NCI-H446 (cell line): ENCODE measurements at regions not wholly inside any gene's neighbourhood (a gene's known extent, or its start where the extent isn't known, plus 50 kb on each side); places are given as distances from the start of the nearest gene placed in this dataset.
"Not testable (repeated sequence)": the region's sequence is repeated elsewhere in the genome, so short reads cannot be mapped to it uniquely, and the experiment has no call there.

Source experiments
- DNase-seq, 2 experiments: peaks; one replicate each; lab custom pipeline; 2025; lab: John Stamatoyannopoulos, UW

DNA sequence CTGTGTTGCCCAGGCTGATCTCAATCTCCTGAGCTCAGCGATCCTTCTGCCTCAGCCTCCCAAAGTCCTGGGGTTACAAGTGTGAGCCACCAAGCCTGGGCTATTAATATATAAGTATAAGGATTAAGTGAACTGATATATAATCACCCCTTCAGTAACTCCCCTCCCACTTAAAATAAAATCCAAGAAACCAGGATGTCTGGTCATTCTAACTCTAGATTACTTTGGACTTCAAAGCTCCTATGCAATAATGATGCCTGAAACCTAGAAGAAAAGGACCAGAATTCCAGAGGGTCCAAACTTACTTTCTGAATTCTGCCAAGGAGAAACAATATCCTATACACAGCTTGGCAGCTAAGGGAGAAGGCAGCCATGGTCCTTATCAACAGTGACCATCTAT, 206.8 kb upstream of the ZNF217 start:
- DNase-seq: no peak

DNA sequence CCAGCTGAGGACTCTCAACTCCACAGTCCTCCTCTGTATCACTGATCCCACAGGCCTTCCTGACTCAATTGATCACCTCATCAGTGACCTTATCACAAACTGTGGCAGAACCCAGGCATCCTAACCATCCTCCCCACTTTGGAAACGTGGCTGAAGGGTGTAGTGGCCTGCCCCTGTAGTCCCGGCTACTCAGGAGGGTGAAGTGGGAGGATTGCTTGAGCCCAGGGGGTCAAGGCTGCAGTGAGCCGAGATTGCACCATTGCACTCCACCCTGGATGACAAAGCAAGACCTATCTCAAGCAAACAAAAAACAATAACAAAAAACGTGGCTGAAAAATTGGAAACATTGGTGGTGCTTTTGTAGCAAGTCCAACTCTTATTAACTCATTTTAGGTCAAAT, 203.4 kb upstream of the ZNF217 start:
- no peak for DNase-seq

DNA sequence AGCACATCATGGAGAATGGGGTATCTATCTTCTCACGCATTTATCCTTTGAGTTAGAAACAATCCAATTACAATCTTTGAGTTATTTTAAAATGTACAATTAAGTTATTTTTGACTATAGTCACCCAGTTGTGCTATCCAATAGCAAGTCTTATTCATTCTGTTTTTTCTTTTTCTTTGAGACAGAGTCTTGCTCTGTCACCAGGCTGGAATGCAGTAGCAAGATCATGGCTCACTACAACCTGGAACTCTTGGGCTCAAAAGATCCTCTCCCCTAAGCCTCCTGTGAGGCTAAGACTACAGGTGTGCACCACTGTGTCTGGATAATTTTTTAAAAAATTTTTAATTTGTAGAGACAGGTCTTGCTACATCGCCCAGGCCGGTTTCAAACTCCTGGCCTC, 201.5 kb upstream of the ZNF217 start:
- no peak for DNase-seq

DNA sequence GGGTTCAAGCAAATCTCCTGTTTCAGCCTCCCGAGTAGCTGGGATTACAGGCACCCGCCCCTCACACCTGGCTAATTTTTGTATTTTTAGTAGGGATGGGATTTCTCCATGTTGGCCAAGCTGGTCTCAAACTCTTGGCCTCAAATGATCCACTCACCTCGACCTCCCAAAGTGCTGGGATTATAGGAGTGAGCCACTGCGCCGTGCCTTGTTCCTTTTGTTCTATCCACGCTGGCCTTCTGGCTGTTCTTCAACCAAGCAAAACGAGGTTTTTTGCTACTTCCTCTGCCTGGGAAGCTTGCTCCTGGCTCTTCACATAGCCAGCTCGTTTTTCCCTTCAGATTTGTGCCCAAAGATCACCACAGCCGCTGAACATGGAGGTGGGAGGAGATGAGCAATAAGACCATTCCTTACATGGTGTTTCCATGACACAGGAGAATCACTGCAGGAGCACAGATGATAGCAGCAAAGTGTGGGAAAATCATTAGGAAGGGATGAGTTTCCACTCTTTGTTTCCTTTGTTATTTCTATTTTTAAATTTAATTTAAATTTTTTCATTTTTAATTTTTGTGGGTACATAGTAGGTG, 201.0 kb upstream of the ZNF217 start:
- no peak for DNase-seq

GRCh38 chr20:53793783-53794383, 200.2 kb upstream of the ZNF217 start:
- DNase-seq: no peak

- DNase-seq: no peak
Observed at GRCh38 chr20:53792946-53793536, 199.4 kb upstream of the ZNF217 start.

- no peak for DNase-seq
Observed at GRCh38 chr20:53789989-53790675, 196.5 kb upstream of the ZNF217 start.

DNA sequence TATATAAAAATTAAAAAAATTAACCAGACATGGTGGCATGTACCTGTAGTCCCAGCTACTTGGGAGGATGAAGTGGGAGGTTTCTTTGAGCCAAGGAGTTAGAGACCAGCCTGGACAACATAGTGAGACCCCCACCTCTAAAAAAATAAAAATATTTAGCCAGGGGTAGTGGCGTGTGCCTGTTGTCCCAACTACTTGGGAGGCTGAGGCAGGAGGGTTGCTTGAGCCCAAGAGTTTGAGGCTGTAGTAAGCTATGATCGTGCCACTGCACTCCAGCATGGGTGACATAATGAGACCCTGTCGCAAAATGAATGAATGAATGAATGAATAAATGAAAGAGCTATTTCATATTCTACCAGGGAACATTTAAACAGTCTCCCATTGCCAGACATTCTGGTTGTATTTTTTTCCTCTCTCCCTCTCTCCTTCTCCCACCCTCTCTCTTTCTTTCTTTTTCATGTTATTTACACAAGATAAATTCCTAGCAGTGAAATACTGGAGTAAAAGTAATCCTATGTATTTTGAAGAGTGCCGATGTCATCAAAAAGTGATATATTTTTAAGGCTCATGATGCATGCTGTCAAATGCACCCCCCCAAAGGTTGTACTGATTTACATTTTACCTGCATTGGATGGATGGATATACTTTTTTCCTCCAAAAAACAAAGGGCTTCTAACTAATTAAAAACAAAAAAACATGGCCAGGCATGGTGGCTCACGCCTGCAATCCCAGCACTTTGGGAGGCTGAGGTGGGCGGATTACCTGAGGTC, 194.8 kb upstream of the ZNF217 start:
- DNase-seq: no peak

- not testable (repeated sequence) for DNase-seq
Observed at GRCh38 chr20:53787491-53787931, 193.9 kb upstream of the ZNF217 start.

GRCh38 chr20:53786445-53787267, 193.0 kb upstream of the ZNF217 start:
- no peak for DNase-seq

- DNase-seq: no peak
Observed at GRCh38 chr20:53786071-53786444, 192.4 kb upstream of the ZNF217 start.

DNA sequence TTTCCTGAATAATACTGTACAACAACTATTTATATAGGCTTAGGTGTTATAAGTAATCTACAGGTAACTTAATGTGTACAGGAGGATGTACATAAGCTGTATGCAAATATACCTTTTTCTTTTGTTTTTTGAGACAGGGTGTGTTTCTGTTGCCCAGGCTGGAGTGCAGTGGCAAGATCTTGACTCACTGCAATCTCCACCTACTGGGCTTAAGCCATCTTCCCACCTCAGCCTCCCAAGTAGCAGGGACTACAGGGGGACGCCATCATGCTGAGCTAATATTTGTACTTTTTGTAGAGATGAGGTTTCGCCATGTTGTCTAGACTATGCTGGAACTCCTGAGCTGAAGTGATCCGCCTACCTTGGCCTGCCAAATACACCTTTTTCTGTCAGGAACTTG, 191.7 kb upstream of the ZNF217 start:
- no peak for DNase-seq

- DNase-seq: no peak
Observed at GRCh38 chr20:53783768-53784167, 190.1 kb upstream of the ZNF217 start.

DNA sequence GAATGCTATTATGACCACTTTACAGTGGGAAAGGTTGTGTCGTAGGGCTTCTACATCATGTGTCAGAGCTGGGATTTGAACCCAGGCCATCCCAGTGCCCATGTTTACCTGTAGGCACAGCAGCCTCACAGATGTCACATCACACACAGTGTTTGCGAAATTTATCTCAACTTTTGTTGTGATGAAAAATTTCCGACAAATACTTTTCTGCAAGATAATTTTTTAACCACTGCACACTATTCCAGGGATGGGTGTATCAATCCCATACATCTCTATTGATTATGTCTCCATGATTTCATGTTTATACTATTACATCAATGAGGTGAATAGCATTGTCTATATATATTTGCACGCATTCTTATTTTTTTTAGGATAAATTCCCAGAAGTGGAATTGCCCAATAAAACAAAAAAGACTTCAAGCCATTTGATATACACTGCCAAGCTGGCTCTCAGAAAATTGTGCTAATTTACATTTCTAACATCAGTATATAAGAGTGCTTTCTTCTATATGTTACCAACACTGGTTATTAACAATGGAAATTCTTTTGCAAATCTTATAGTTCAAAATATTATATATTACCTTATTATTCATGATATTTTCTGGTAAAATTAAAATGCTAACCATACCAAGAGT, 189.1 kb upstream of the ZNF217 start:
- DNase-seq: no peak

DNA sequence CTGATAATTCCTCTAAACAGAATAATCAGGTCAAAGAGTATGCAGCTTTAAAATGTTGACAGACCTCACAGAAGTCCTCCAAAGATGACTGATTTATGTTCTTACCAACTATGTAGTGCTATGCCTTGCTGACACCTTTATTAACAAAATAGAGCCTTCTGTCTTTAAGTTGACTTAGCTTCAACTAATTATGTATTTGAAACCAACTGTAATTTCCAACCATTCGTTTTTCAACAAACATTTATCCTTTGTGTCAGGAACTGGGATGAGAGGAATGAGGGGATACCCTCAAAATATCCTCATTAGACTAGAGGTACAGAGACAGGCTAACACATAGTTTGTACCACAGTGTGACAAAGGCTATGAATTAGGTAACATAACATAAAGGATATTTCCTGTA, 186.2 kb upstream of the ZNF217 start:
- no peak for DNase-seq

DNA sequence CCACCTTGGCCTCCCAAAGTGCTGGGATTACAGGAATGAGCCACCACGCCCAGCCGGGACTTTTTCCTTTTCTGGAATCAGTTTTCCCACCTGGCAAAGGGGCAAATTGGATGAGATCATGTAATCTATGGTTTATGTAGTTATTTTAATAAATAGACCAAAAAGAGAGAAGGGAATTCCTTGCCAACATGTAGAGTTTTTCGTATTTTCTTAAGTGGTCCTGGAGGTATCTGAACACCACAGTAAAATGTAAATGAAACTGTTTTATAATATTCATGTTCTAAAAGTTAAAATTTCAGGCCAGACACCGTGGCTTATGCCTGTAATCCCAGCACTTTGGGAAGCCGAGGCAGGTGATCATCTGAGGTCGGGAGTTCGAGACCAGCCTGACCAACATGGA, 185.1 kb upstream of the ZNF217 start:
- DNase-seq: no peak

- DNase-seq: no peak
Observed at GRCh38 chr20:53778041-53778516, 184.4 kb upstream of the ZNF217 start.

- not testable (repeated sequence) for DNase-seq
Observed at GRCh38 chr20:53777402-53777801, 183.8 kb upstream of the ZNF217 start.

GRCh38 chr20:53776858-53777257, 183.2 kb upstream of the ZNF217 start:
- no peak for DNase-seq

DNA sequence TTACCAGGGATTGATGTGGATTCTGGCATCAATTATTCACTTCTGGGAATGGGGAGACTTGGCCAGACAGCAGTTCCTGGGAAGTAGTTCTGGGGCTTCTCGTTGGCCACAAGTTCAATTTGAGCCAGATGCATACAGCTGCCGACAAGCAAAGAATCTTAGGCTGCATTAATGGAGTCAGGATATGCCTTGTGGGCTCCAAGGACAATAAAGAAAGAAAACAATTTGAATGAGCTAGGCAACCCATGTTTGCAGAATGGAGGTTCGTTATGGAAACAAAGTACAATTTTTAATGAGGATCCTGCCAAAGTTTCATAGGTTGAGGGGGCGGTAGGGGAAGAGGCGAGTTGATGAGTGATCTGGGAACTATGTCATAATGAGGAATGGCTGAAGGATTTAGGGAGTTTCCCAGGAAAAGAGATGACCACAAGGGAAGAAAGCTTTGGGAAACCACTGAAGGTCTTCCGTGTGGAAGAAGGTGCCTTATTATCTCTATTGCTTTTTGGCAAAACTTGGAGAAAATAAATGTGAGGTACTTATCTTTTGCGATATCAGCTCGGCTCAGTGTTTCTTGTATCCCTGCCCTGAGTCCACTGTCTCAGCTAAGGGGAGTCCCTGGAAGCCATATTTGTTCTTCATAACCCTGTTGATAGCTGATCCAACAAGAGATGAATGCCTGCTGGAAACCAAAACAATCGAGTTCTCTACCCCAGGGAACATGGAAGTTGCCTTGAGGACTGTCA, 181.0 kb upstream of the ZNF217 start:
- no peak for DNase-seq
